ENCODE measurements at regions not wholly inside any gene's neighbourhood (a gene's known extent, or its start where the extent isn't known, plus 50 kb on each side); places are given as distances from the start of the nearest gene placed in this dataset.

- no peak for TF ChIP-seq CTCF (IDR thresholded peaks at IDR 0.05)
- no peak for TF ChIP-seq POLR2A (IDR thresholded peaks at IDR 0.05)
Observed at GRCh38 chr12:83932011-83932410, 980.6 kb downstream of the SLC6A15 start.
